ENCODE measurements at regions not wholly inside any gene's neighbourhood (a gene's known extent, or its start where the extent isn't known, plus 50 kb on each side); places are given as distances from the start of the nearest gene placed in this dataset.

GRCh38 chr2:146597291-146597690 lies 1247.5 kb upstream of the ACVR2A start:
- no peaks in the 10 kb centered on the region for H3K4me1 ChIP-seq (ENCODE audit: insufficient read depth, low read length)
- Mint-ChIP-seq H3K27me3 (ENCODE audit: low read depth, unreplicated experiment) (no peaks in the 10 kb centered on the region), H3K4me1 (ENCODE audit: low read depth, unreplicated experiment) (no peaks in the 10 kb centered on the region), H3K36me3 (ENCODE audit: low read depth, unreplicated experiment) (no peaks in the 10 kb centered on the region), H3K4me3 (ENCODE audit: unreplicated experiment) (no peak overlapping the region), H3K27ac (ENCODE audit: unreplicated experiment) (no peak overlapping the region), H3K9me3 (ENCODE audit: unreplicated experiment) (no peaks in the 10 kb centered on the region)
- no peaks in the 10 kb centered on the region for H3K9me3 ChIP-seq (ENCODE audit: insufficient read depth, low read depth, low read length)
- H3K4me3 ChIP-seq (ENCODE audit: insufficient read depth, low read depth, low read length) = no peak overlapping the region
- DNase-seq (ENCODE audit: low read depth) (no peak), FAIRE-seq (no peak)
- H2AFZ ChIP-seq (ENCODE audit: low read depth, low read length) = no peak overlapping the region
- no peaks in the 10 kb centered on the region for H3K79me2 ChIP-seq (ENCODE audit: insufficient read depth, low read length)
- no peaks in the 10 kb centered on the region for H3K36me3 ChIP-seq (ENCODE audit: insufficient read depth, low read length)
- H3K27me3 ChIP-seq (ENCODE audit: insufficient read depth, low read length) = no peaks in the 10 kb centered on the region
- no peak for TF ChIP-seq CTCF (IDR thresholded peaks at IDR 0.05; ENCODE audit: insufficient read depth, low read depth, low read length)
- no peak for TF ChIP-seq EZH2 (IDR thresholded peaks at IDR 0.05; ENCODE audit: insufficient read depth, low read length)
- H3K9ac ChIP-seq (ENCODE audit: low read length) = no peak overlapping the region
- no peak overlapping the region for H3K4me2 ChIP-seq (ENCODE audit: low read length)
- H4K20me1 ChIP-seq (ENCODE audit: insufficient read depth, low read length) = no peaks in the 10 kb centered on the region
- no peak overlapping the region for H3K27ac ChIP-seq (ENCODE audit: low read depth, low read length)

- H3K4me2 ChIP-seq (ENCODE audit: low read length) = no peak overlapping the region
- Mint-ChIP-seq H3K27me3 (ENCODE audit: low read depth, unreplicated experiment) (no peaks in the 10 kb centered on the region), H3K4me3 (ENCODE audit: unreplicated experiment) (no peak overlapping the region), H3K9me3 (ENCODE audit: unreplicated experiment) (no peaks in the 10 kb centered on the region), H3K36me3 (ENCODE audit: low read depth, unreplicated experiment) (no peaks in the 10 kb centered on the region), H3K27ac (ENCODE audit: unreplicated experiment) (no peak overlapping the region), H3K4me1 (ENCODE audit: low read depth, unreplicated experiment) (no peaks in the 10 kb centered on the region)
- no peaks in the 10 kb centered on the region for H3K79me2 ChIP-seq (ENCODE audit: insufficient read depth, low read length)
- no peaks in the 10 kb centered on the region for H3K27me3 ChIP-seq (ENCODE audit: insufficient read depth, low read length)
- no peaks in the 10 kb centered on the region for H3K36me3 ChIP-seq (ENCODE audit: insufficient read depth, low read length)
- FAIRE-seq (no peak), DNase-seq (ENCODE audit: low read depth) (no peak)
- no peak for TF ChIP-seq CTCF (IDR thresholded peaks at IDR 0.05; ENCODE audit: insufficient read depth, low read depth, low read length)
- no peak for TF ChIP-seq EZH2 (IDR thresholded peaks at IDR 0.05; ENCODE audit: insufficient read depth, low read length)
- H3K27ac ChIP-seq (ENCODE audit: low read depth, low read length) = no peak overlapping the region
- H4K20me1 ChIP-seq (ENCODE audit: insufficient read depth, low read length) = no peaks in the 10 kb centered on the region
- no peaks in the 10 kb centered on the region for H3K4me1 ChIP-seq (ENCODE audit: insufficient read depth, low read length)
- no peak overlapping the region for H3K9ac ChIP-seq (ENCODE audit: low read length)
- H3K9me3 ChIP-seq (ENCODE audit: insufficient read depth, low read depth, low read length) = no peaks in the 10 kb centered on the region
- no peak overlapping the region for H2AFZ ChIP-seq (ENCODE audit: low read depth, low read length)
- no peak overlapping the region for H3K4me3 ChIP-seq (ENCODE audit: insufficient read depth, low read depth, low read length)
These were observed 1252.9 kb upstream of the ACVR2A start for GRCh38 chr2:146591908-146592307.

DNA sequence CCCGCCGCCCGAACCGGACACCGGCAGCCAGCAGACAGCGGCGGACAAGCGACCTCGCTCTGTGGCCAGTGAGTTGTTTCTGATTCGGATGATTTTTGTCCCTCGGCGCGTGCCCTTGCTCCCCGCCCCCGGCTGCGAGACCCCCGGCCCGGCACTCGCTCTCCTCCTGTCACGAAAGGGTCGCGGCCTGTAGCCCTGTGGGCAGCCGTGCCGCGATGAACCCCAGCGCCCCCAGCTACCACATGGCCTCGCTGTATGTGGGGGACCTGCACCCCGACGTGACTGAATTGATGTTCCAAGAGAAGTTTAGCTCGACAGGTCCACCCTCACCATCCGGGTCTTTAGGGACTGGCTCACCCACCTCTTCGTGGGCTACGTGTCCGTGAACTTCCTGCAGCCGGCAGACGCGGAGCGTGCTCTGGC lies 1257.5 kb upstream of the ACVR2A start:
- Mint-ChIP-seq H3K27ac (ENCODE audit: unreplicated experiment) (no peak overlapping the region), H3K4me1 (ENCODE audit: low read depth, unreplicated experiment) (no peaks in the 10 kb centered on the region), H3K9me3 (ENCODE audit: unreplicated experiment) (no peaks in the 10 kb centered on the region), H3K27me3 (ENCODE audit: low read depth, unreplicated experiment) (no peaks in the 10 kb centered on the region), H3K4me3 (ENCODE audit: unreplicated experiment) (no peak overlapping the region), H3K36me3 (ENCODE audit: low read depth, unreplicated experiment) (no peaks in the 10 kb centered on the region)
- Histone ChIP-seq H3K27me3 (ENCODE audit: insufficient read depth, low read length) (no peaks in the 10 kb centered on the region), H3K4me1 (ENCODE audit: insufficient read depth, low read length) (no peaks in the 10 kb centered on the region), H3K9me3 (ENCODE audit: insufficient read depth, low read depth, low read length) (no peaks in the 10 kb centered on the region), H2AFZ (ENCODE audit: low read depth, low read length) (no peak overlapping the region), H3K4me2 (ENCODE audit: low read length) (no peak overlapping the region), H4K20me1 (ENCODE audit: insufficient read depth, low read length) (no peaks in the 10 kb centered on the region), H3K4me3 (ENCODE audit: insufficient read depth, low read depth, low read length) (no peak overlapping the region), H3K36me3 (ENCODE audit: insufficient read depth, low read length) (no peaks in the 10 kb centered on the region), H3K27ac (ENCODE audit: low read depth, low read length) (no peak overlapping the region), H3K9ac (ENCODE audit: low read length) (no peak overlapping the region), H3K79me2 (ENCODE audit: insufficient read depth, low read length) (no peaks in the 10 kb centered on the region)
- no peak for TF ChIP-seq EZH2 (IDR thresholded peaks at IDR 0.05; ENCODE audit: insufficient read depth, low read length)
- no peak for TF ChIP-seq CTCF (IDR thresholded peaks at IDR 0.05; ENCODE audit: insufficient read depth, low read depth, low read length)
- FAIRE-seq (no peak), DNase-seq (ENCODE audit: low read depth) (no peak)

Measured in astrocyte (in vitro differentiated cells and primary cell).